ENCODE measurements at regions not wholly inside any gene's neighbourhood (a gene's known extent, or its start where the extent isn't known, plus 50 kb on each side); places are given as distances from the start of the nearest gene placed in this dataset.
A peak's percentile ranks its signal among the peaks of the same experiment; 100 is the strongest.
"Not testable (repeated sequence)": the region's sequence is repeated elsewhere in the genome, so short reads cannot be mapped to it uniquely, and the experiment has no call there.

DNA sequence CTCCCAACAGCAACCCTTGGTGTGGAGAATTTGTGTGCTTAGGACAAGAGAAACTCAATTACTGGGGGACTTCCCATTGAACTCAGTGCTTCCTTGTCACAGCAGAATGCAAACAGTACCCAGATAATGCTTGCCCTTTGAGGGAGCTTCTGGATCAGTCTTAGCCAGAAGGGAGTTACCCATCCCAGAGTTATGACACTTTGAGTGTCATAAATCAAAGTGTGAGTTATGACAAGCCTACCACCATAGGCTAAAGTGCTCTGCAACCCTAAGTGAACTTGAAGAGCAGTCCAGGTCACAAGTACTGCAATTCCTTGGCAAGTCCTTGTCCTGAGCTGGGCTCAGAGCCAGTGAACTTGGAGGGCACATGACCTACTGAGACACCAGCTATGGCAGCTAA lies 1513.9 kb upstream of the PCDH10 start:
- no peaks in the 10 kb centered on the region for H3K79me2 ChIP-seq
- H3K4me1 ChIP-seq: no peaks in the 10 kb centered on the region
- no peak for TF ChIP-seq CTCF (IDR thresholded peaks at IDR 0.05)
- H3K4me3 ChIP-seq (ENCODE audit: low read depth, low read length): no peak overlapping the region
- H3K27ac ChIP-seq: no peak overlapping the region
- no peaks in the 10 kb centered on the region for H3K9me3 ChIP-seq (ENCODE audit: control insufficient read depth, low read length)
- no peak overlapping the region for H3K9ac ChIP-seq
- no peaks in the 10 kb centered on the region for H3K36me3 ChIP-seq (ENCODE audit: control insufficient read depth, insufficient read depth, low read length)
- no peak overlapping the region for H2AFZ ChIP-seq
- H3K4me2 ChIP-seq (ENCODE audit: low read length): no peak overlapping the region
- H3K27me3 ChIP-seq (ENCODE audit: control insufficient read depth, insufficient read depth, low read length): no peaks in the 10 kb centered on the region

DNA sequence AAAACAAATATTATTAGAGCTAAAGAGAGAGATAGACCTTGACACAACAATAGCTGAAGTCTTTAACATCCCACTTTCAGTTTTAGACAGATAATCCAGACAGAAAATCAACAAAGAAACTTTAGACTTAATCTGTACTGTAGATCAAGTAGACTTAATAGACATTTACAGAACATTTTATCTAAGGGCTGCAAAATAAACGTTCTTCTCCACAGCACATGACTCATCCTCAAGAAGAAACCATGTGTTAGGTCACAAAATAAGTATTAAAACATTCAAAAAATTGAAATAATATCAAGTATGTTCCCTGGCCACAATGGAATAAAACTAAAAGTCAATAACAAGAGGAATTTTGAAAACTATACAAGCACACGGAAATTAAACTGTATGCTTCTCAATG lies 1510.3 kb upstream of the PCDH10 start:
- no peak overlapping the region for H3K27ac ChIP-seq
- H3K9me3 ChIP-seq (ENCODE audit: control insufficient read depth, low read length): no peaks in the 10 kb centered on the region

DNA sequence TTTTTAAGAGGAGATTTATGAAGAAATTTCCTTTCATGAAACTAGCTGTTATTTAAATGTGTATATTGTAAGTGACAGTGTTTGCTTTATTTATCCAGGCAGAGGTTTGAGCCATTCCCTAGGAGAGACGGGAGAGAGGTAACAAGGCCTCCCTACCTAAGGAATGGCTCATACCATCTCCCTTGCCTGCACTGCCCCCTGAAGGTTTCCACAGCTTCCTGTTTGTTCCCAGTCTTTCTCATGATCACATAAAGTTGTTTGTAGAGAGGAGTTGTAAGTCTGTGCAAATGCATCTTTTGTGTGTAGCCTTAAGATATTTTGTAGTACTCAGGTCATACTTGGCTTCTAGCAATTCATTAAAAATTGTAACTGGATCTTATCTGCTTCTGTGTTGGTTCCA lies 1504.5 kb upstream of the PCDH10 start:
- H2AFZ ChIP-seq: no peak overlapping the region
- H3K4me3 ChIP-seq (ENCODE audit: low read depth, low read length): no peak overlapping the region
- H3K27me3 ChIP-seq (ENCODE audit: control insufficient read depth, insufficient read depth, low read length): no peaks in the 10 kb centered on the region
- no peak overlapping the region for H3K27ac ChIP-seq
- H3K79me2 ChIP-seq: no peaks in the 10 kb centered on the region
- H3K4me2 ChIP-seq (ENCODE audit: low read length): no peak overlapping the region
- H3K9me3 ChIP-seq (ENCODE audit: control insufficient read depth, low read length): no peaks in the 10 kb centered on the region
- no peaks in the 10 kb centered on the region for H3K36me3 ChIP-seq (ENCODE audit: control insufficient read depth, insufficient read depth, low read length)
- no peak overlapping the region for H3K9ac ChIP-seq
- TF ChIP-seq CTCF (IDR thresholded peaks at IDR 0.05): peak; percentile 31
- H3K4me1 ChIP-seq: no peaks in the 10 kb centered on the region

More for the DNA sequence above, 1510.3 kb upstream of the PCDH10 start:
- Histone ChIP-seq H3K36me3 (ENCODE audit: control insufficient read depth, insufficient read depth, low read length) (no peaks in the 10 kb centered on the region), H3K4me3 (ENCODE audit: low read depth, low read length) (no peak overlapping the region), H3K4me2 (ENCODE audit: low read length) (no peak overlapping the region), H3K79me2 (no peaks in the 10 kb centered on the region), H3K9ac (no peak overlapping the region), H3K4me1 (no peaks in the 10 kb centered on the region), H3K27me3 (ENCODE audit: control insufficient read depth, insufficient read depth, low read length) (no peaks in the 10 kb centered on the region), H2AFZ (no peak overlapping the region)
- no peak for TF ChIP-seq CTCF (IDR thresholded peaks at IDR 0.05)

- H3K36me3 ChIP-seq (ENCODE audit: control insufficient read depth, insufficient read depth, low read length): no peaks in the 10 kb centered on the region
- H3K79me2 ChIP-seq: no peaks in the 10 kb centered on the region
- no peak overlapping the region for H3K9ac ChIP-seq
- H3K27ac ChIP-seq: no peak overlapping the region
- no peaks in the 10 kb centered on the region for H3K4me1 ChIP-seq
- no peak for TF ChIP-seq CTCF (IDR thresholded peaks at IDR 0.05)
- no peaks in the 10 kb centered on the region for H3K9me3 ChIP-seq (ENCODE audit: control insufficient read depth, low read length)
- H3K27me3 ChIP-seq (ENCODE audit: control insufficient read depth, insufficient read depth, low read length): no peaks in the 10 kb centered on the region
- H3K4me3 ChIP-seq (ENCODE audit: low read depth, low read length): no peak overlapping the region
- no peak overlapping the region for H3K4me2 ChIP-seq (ENCODE audit: low read length)
- H2AFZ ChIP-seq: no peak overlapping the region
Measured at GRCh38 chr4:131649227-131649626, 1499.9 kb upstream of the PCDH10 start.

DNA sequence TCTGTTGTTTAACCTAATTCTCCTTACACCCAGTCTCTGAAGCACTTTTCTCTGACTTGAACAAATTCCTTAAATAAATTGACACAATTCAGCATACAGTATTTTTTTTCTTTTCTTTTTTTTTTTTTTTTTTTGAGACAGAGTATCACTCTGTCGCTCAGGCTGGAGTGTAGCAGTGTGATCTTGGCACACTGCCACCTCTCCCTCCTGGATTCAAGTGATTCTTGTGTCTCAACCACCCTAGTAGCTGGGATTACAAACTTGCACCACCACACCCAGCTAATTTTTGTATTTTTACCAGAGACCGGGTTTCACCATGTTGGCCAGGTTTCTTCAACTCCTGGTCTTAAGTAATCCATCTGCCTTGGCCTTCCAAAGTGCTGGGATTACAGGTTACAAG lies 1498.1 kb upstream of the PCDH10 start:
- Histone ChIP-seq H3K27me3 (ENCODE audit: control insufficient read depth, insufficient read depth, low read length) (no peaks in the 10 kb centered on the region), H3K4me2 (ENCODE audit: low read length) (no peak overlapping the region), H2AFZ (no peak overlapping the region), H3K4me1 (no peaks in the 10 kb centered on the region), H3K9me3 (ENCODE audit: control insufficient read depth, low read length) (no peaks in the 10 kb centered on the region), H3K4me3 (ENCODE audit: low read depth, low read length) (no peak overlapping the region), H3K9ac (no peak overlapping the region), H3K27ac (no peak overlapping the region), H3K79me2 (no peaks in the 10 kb centered on the region), H3K36me3 (ENCODE audit: control insufficient read depth, insufficient read depth, low read length) (no peaks in the 10 kb centered on the region)
- no peak for TF ChIP-seq CTCF (IDR thresholded peaks at IDR 0.05)

DNA sequence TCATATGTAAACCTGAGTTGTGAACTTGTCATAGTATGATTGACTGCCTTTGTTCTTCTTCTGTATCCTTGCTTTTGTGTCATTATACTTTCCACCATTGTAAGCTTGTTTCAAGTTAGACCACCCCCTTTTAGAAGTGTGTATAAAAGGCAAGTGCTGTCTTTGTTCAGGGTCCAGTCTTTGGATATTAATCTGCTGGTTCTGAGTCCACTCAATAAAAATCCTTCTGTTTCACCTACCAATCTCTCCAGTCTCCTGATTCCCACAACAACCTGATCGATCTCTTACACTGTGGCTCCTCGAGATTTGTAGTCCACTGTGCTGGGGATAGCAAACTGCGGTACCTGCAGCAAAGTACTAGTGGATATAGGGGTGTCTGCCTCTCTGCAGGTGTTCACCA lies 1465.8 kb upstream of the PCDH10 start:
- not testable (repeated sequence) for H3K79me2 ChIP-seq; H3K9ac ChIP-seq; H3K27ac ChIP-seq; H3K9me3 ChIP-seq (ENCODE audit: control insufficient read depth, low read length); H3K4me2 ChIP-seq (ENCODE audit: low read length); H2AFZ ChIP-seq; H3K36me3 ChIP-seq (ENCODE audit: control insufficient read depth, insufficient read depth, low read length); H3K27me3 ChIP-seq (ENCODE audit: control insufficient read depth, insufficient read depth, low read length); H3K4me3 ChIP-seq (ENCODE audit: low read depth, low read length); H3K4me1 ChIP-seq
